ENCODE measurements at regions not wholly inside any gene's neighbourhood (a gene's known extent, or its start where the extent isn't known, plus 50 kb on each side); places are given as distances from the start of the nearest gene placed in this dataset.

- Histone ChIP-seq H3K9ac (ENCODE audit: low read length) (no peak overlapping the region), H3F3A (ENCODE audit: insufficient read depth, low read length) (no peaks in the 10 kb centered on the region), H3K27ac (ENCODE audit: low read length) (no peak overlapping the region), H3K9me2 (replicated peaks; ENCODE audit: insufficient read depth, low read length) (no peaks in the 10 kb centered on the region), H4K20me1 (ENCODE audit: insufficient read depth, low read length) (no peaks in the 10 kb centered on the region), H3K4me3 (ENCODE audit: low read length) (no peak overlapping the region), H3K27me3 (replicated peaks; ENCODE audit: insufficient read depth, low read length) (no peaks in the 10 kb centered on the region), H3K4me1 (ENCODE audit: low read length) (no peaks in the 10 kb centered on the region), H3K4me2 (ENCODE audit: low read depth, low read length) (no peak overlapping the region), H3K9me3 (replicated peaks; ENCODE audit: insufficient read depth, low read length) (no peaks in the 10 kb centered on the region), H2AFZ (ENCODE audit: low read length) (no peak overlapping the region), H3K36me3 (replicated peaks; ENCODE audit: insufficient read depth, low read length) (no peaks in the 10 kb centered on the region), H3K79me2 (ENCODE audit: low read length) (no peaks in the 10 kb centered on the region)
- TF ChIP-seq, protein P1, sequence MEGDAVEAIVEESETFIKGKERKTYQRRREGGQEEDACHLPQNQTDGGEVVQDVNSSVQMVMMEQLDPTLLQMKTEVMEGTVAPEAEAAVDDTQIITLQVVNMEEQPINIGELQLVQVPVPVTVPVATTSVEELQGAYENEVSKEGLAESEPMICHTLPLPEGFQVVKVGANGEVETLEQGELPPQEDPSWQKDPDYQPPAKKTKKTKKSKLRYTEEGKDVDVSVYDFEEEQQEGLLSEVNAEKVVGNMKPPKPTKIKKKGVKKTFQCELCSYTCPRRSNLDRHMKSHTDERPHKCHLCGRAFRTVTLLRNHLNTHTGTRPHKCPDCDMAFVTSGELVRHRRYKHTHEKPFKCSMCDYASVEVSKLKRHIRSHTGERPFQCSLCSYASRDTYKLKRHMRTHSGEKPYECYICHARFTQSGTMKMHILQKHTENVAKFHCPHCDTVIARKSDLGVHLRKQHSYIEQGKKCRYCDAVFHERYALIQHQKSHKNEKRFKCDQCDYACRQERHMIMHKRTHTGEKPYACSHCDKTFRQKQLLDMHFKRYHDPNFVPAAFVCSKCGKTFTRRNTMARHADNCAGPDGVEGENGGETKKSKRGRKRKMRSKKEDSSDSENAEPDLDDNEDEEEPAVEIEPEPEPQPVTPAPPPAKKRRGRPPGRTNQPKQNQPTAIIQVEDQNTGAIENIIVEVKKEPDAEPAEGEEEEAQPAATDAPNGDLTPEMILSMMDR (IDR thresholded peaks at IDR 0.05; ENCODE audit: low read length), result no peak
- TF ChIP-seq EZH2phosphoT487 (IDR thresholded peaks at IDR 0.05; ENCODE audit: low read length) (no peak), EZH2 (optimal IDR thresholded peaks at IDR 0.05; ENCODE audit: low read depth, low read length) (no peak)
- DNase-seq, result no peak
Observed at GRCh38 chr15:96565266-96565665, 234.8 kb downstream of the NR2F2 start.

DNA sequence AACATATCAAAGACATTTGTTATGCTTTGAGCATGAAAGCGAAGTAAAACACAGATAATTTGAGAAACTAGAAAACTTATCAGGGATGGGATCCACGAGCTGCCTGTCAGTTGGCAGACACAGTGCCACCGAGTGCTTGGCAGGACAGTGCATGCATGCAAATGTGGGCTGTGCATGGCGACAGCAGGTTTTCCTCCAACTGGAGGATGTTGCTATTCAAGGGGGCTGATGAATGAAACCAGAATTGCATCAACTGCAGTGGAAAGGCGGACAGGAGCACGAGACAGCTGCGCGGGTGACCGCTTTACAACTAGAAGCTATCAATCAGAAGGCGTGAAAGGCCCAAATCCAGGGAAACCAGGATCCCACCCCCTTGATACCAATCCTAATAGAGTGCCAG is 244.3 kb downstream of the NR2F2 start:
- Histone ChIP-seq H3K27me3 (replicated peaks; ENCODE audit: insufficient read depth, low read length) (no peaks in the 10 kb centered on the region), H3K9me3 (replicated peaks; ENCODE audit: insufficient read depth, low read length) (no peaks in the 10 kb centered on the region), H3K79me2 (ENCODE audit: low read length) (no peaks in the 10 kb centered on the region), H3K9ac (ENCODE audit: low read length) (no peak overlapping the region), H3K27ac (ENCODE audit: low read length) (no peak overlapping the region), H3K9me2 (replicated peaks; ENCODE audit: insufficient read depth, low read length) (no peaks in the 10 kb centered on the region), H3K4me2 (ENCODE audit: low read depth, low read length) (no peak overlapping the region), H3K36me3 (replicated peaks; ENCODE audit: insufficient read depth, low read length) (no peaks in the 10 kb centered on the region), H3F3A (ENCODE audit: insufficient read depth, low read length) (no peaks in the 10 kb centered on the region), H3K4me1 (ENCODE audit: low read length) (no peaks in the 10 kb centered on the region), H2AFZ (ENCODE audit: low read length) (no peak overlapping the region), H4K20me1 (ENCODE audit: insufficient read depth, low read length) (no peaks in the 10 kb centered on the region), H3K4me3 (ENCODE audit: low read length) (no peak overlapping the region)
- DNase-seq, result no peak
- TF ChIP-seq EZH2 (optimal IDR thresholded peaks at IDR 0.05; ENCODE audit: low read depth, low read length), result no peak
- TF ChIP-seq EZH2phosphoT487 (IDR thresholded peaks at IDR 0.05; ENCODE audit: low read length), result no peak
- TF ChIP-seq, protein P1 (IDR thresholded peaks at IDR 0.05; ENCODE audit: low read length), result no peak

GRCh38 chr15:96576596-96576995 is 246.1 kb downstream of the NR2F2 start:
- no peaks in the 10 kb centered on the region for H3K9me2 ChIP-seq (replicated peaks; ENCODE audit: insufficient read depth, low read length)
- no peaks in the 10 kb centered on the region for H3F3A ChIP-seq (ENCODE audit: insufficient read depth, low read length)
- H3K27ac ChIP-seq (ENCODE audit: low read length), result no peak overlapping the region
- no peak for DNase-seq
- no peaks in the 10 kb centered on the region for H4K20me1 ChIP-seq (ENCODE audit: insufficient read depth, low read length)
- TF ChIP-seq EZH2phosphoT487 (IDR thresholded peaks at IDR 0.05; ENCODE audit: low read length) (no peak), EZH2 (optimal IDR thresholded peaks at IDR 0.05; ENCODE audit: low read depth, low read length) (no peak)
- TF ChIP-seq, protein P1 (IDR thresholded peaks at IDR 0.05; ENCODE audit: low read length), result no peak
- no peak overlapping the region for H2AFZ ChIP-seq (ENCODE audit: low read length)
- H3K36me3 ChIP-seq (replicated peaks; ENCODE audit: insufficient read depth, low read length), result no peaks in the 10 kb centered on the region
- H3K4me3 ChIP-seq (ENCODE audit: low read length), result no peak overlapping the region
- no peak overlapping the region for H3K4me2 ChIP-seq (ENCODE audit: low read depth, low read length)
- no peak overlapping the region for H3K9ac ChIP-seq (ENCODE audit: low read length)
- no peaks in the 10 kb centered on the region for H3K27me3 ChIP-seq (replicated peaks; ENCODE audit: insufficient read depth, low read length)
- H3K4me1 ChIP-seq (ENCODE audit: low read length), result no peaks in the 10 kb centered on the region
- H3K9me3 ChIP-seq (replicated peaks; ENCODE audit: insufficient read depth, low read length), result no peaks in the 10 kb centered on the region
- H3K79me2 ChIP-seq (ENCODE audit: low read length), result no peaks in the 10 kb centered on the region

Measured in MM.1S (cell line).